ENCODE measurements at regions not wholly inside any gene's neighbourhood (a gene's known extent, or its start where the extent isn't known, plus 50 kb on each side); places are given as distances from the start of the nearest gene placed in this dataset.

DNA sequence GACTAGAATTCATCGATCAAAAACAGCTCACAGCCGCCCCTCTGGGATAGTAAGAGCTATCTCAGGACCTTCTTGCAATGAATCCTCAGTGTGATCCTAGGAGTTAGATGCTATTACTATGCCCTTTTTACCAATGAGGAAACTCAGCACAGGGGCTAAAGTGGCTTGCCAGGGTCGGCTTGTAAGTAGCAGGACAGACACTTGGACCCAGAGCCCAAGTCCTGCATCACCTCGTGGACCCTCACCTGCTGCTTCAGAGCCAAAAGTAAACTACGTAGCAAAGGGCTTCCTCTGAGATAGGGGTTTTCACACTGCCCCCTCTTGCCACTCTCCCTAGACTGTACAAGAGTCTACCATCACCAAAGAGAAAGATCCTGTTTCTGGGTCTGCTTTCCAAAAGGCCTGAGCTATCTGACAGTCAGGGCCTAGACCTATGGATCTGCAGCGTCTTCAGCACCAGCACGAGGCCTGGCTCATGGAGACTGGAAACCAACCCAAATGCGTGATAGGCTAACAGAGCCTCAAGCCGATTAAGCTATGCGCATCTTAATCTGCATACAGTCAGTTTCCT, 172.3 kb downstream of the ANKRD60 start:
- Histone ChIP-seq H3K9me3 (peaks cover 3% of the 10 kb centered on the region), H3K4me3 (ENCODE audit: control insufficient read depth in 1 of 2, extremely low read depth in 1 of 2, low read length in 1 of 2) (no peak overlapping the region), H3K27me3 (replicated peaks in 1 of 2; ENCODE audit: control insufficient read depth in 2 of 2, extremely low read depth in 1 of 2, insufficient read depth in 2 of 2, low read length in 1 of 2) (peaks cover 0 to 30% of the 10 kb centered on the region in 2 experiments), H3K4me1 (ENCODE audit: control insufficient read depth in 1 of 2, extremely low read depth in 1 of 2, insufficient read depth in 2 of 2, low read length in 2 of 2) (no peaks in the 10 kb centered on the region), H3K36me3 (ENCODE audit: control insufficient read depth in 2 of 2, extremely low read depth in 1 of 2, insufficient read depth in 1 of 2, low read length in 1 of 2) (no peaks in the 10 kb centered on the region), H3K27ac (ENCODE audit: low read length) (no peak overlapping the region)
- CTCF ChIA-PET: interaction anchor here in 1 of 2 donors (0.5 kb wide), 1 partner anchor 1683 kb away, joined by 3 read pairs; no protein-coding TSS in a partner anchor
- ATAC-seq (replicated peaks in 1 of 4) (no peak), DNase-seq (no peak)
- Mint-ChIP-seq H3K27ac (no peak overlapping the region), H3K9me3 (peaks cover 3 to 11% (median 6%) of the 10 kb centered on the region in 3 donors), H3K36me3 (no peaks in the 10 kb centered on the region), H3K27me3 (peaks cover 41 to 47% of the 10 kb centered on the region in 2 donors), H3K4me1 (no peaks in the 10 kb centered on the region), H3K4me3 (no peak overlapping the region)
- POLR2A ChIA-PET: interaction anchor here in 1 of 2 donors (0.7 kb wide), 1 partner anchor 42 kb away, joined by 3 read pairs; no protein-coding TSS in a partner anchor
- WGBS (ENCODE audit: insufficient coverage): 53% methylated on average over 3 of the region's 10 CpGs

DNA sequence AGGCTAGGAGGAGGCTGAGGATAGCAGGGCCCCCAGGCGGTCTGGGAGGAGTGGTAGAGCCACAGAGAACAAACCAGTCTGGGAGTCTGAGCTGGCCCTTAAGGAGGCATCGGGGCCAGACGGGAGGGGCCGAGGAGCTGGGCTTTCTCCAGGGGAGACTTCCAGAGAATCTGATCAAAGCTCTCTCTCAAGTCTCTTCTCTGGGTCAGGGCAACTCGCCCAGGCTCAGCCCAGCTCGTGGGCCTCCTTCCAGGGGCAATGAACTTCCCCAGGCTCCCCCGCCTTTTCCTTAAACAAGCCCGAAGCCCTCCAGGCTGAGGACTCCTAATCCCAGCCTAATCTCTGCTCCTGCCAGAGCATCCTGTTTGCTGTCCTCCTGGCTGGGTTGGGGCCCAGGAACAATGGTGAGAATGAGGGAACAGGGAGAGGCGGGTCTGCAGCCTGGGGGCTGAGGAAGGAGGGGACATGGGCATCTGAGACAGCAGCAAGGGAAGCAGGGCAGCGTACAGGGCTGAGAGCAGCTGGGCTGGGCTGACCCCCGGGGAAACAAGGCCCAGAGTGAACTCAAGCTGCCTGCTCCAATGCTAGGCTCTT, 173.6 kb downstream of the ANKRD60 start:
- H3K4me1 Mint-ChIP-seq: no peaks in the 10 kb centered on the region
- H3K9me3 ChIP-seq: peaks cover 3% of the 10 kb centered on the region
- H3K9me3 Mint-ChIP-seq: peaks cover 0 to 14% (median 6%) of the 10 kb centered on the region in 3 donors
- ChIA-PET CTCF (no interaction called here), POLR2A (no interaction called here)
- H3K27me3 Mint-ChIP-seq: peaks cover 38 to 45% of the 10 kb centered on the region in 2 donors
- peaks cover 0 to 30% of the 10 kb centered on the region in 2 experiments for H3K27me3 ChIP-seq (replicated peaks in 1 of 2; ENCODE audit: control insufficient read depth in 2 of 2, extremely low read depth in 1 of 2, insufficient read depth in 2 of 2, low read length in 1 of 2)
- ATAC-seq (replicated peaks in 1 of 4): no peak
- no peaks in the 10 kb centered on the region for H3K36me3 Mint-ChIP-seq
- H3K4me3 ChIP-seq (ENCODE audit: control insufficient read depth in 1 of 2, extremely low read depth in 1 of 2, low read length in 1 of 2): no peak overlapping the region
- no peak overlapping the region for H3K4me3 Mint-ChIP-seq
- no peaks in the 10 kb centered on the region for H3K4me1 ChIP-seq (ENCODE audit: control insufficient read depth in 1 of 2, extremely low read depth in 1 of 2, insufficient read depth in 2 of 2, low read length in 2 of 2)
- H3K36me3 ChIP-seq (ENCODE audit: control insufficient read depth in 2 of 2, extremely low read depth in 1 of 2, insufficient read depth in 1 of 2, low read length in 1 of 2): no peaks in the 10 kb centered on the region
- 50% methylated on average over 8 of the region's 11 CpGs for WGBS (ENCODE audit: insufficient coverage)
- no peak overlapping the region for H3K27ac Mint-ChIP-seq
- no peak for DNase-seq
- H3K27ac ChIP-seq (ENCODE audit: low read length): no peak overlapping the region

GRCh38 chr20:58054082-58054779, 174.2 kb downstream of the ANKRD60 start:
- H3K27ac Mint-ChIP-seq: no peak overlapping the region
- Histone ChIP-seq H3K4me1 (ENCODE audit: control insufficient read depth in 1 of 2, extremely low read depth in 1 of 2, insufficient read depth in 2 of 2, low read length in 2 of 2) (no peaks in the 10 kb centered on the region), H3K4me3 (ENCODE audit: control insufficient read depth in 1 of 2, extremely low read depth in 1 of 2, low read length in 1 of 2) (no peak overlapping the region), H3K27me3 (replicated peaks in 1 of 2; ENCODE audit: control insufficient read depth in 2 of 2, extremely low read depth in 1 of 2, insufficient read depth in 2 of 2, low read length in 1 of 2) (peaks cover 0 to 28% of the 10 kb centered on the region in 2 experiments), H3K27ac (ENCODE audit: low read length) (no peak overlapping the region), H3K36me3 (ENCODE audit: control insufficient read depth in 2 of 2, extremely low read depth in 1 of 2, insufficient read depth in 1 of 2, low read length in 1 of 2) (no peaks in the 10 kb centered on the region), H3K9me3 (peaks cover 3% of the 10 kb centered on the region)
- ChIA-PET POLR2A (no interaction called here), CTCF (interaction anchor here in 1 of 2 donors (1.0 kb wide), 1 partner anchor 181 kb away, joined by 3 read pairs; no protein-coding TSS in a partner anchor)
- H3K4me1 Mint-ChIP-seq: no peaks in the 10 kb centered on the region
- H3K9me3 Mint-ChIP-seq: peaks cover 0 to 14% (median 6%) of the 10 kb centered on the region in 3 donors
- no peak for DNase-seq
- no peaks in the 10 kb centered on the region for H3K36me3 Mint-ChIP-seq
- 0% methylated on average over 1 of the region's 6 CpGs for WGBS (ENCODE audit: insufficient coverage)
- peaks cover 33 to 40% of the 10 kb centered on the region in 2 donors for H3K27me3 Mint-ChIP-seq
- no peak overlapping the region for H3K4me3 Mint-ChIP-seq
- ATAC-seq (replicated peaks in 1 of 4): no peak

GRCh38 chr20:58053391-58054055, 174.9 kb downstream of the ANKRD60 start:
- no peaks in the 10 kb centered on the region for H3K36me3 ChIP-seq (ENCODE audit: control insufficient read depth in 2 of 2, extremely low read depth in 1 of 2, insufficient read depth in 1 of 2, low read length in 1 of 2)
- no peak overlapping the region for H3K4me3 ChIP-seq (ENCODE audit: control insufficient read depth in 1 of 2, extremely low read depth in 1 of 2, low read length in 1 of 2)
- Mint-ChIP-seq H3K4me3 (no peak overlapping the region), H3K4me1 (no peaks in the 10 kb centered on the region), H3K27me3 (peaks cover 33 to 37% of the 10 kb centered on the region in 2 donors), H3K9me3 (peaks cover 0 to 14% (median 6%) of the 10 kb centered on the region in 3 donors), H3K36me3 (no peaks in the 10 kb centered on the region), H3K27ac (no peak overlapping the region)
- no peaks in the 10 kb centered on the region for H3K4me1 ChIP-seq (ENCODE audit: control insufficient read depth in 1 of 2, extremely low read depth in 1 of 2, insufficient read depth in 2 of 2, low read length in 2 of 2)
- ChIA-PET CTCF (interaction anchor here in 1 of 2 donors (1.0 kb wide), 1 partner anchor 180 kb away, joined by 3 read pairs; no protein-coding TSS in a partner anchor), POLR2A (no interaction called here)
- H3K9me3 ChIP-seq: peaks cover 3% of the 10 kb centered on the region
- H3K27ac ChIP-seq (ENCODE audit: low read length): no peak overlapping the region
- ATAC-seq (replicated peaks in 1 of 4): no peak
- WGBS (ENCODE audit: insufficient coverage): 74% methylated on average over 10 of the region's 10 CpGs
- no peak for DNase-seq
- peaks cover 0 to 22% of the 10 kb centered on the region in 2 experiments for H3K27me3 ChIP-seq (replicated peaks in 1 of 2; ENCODE audit: control insufficient read depth in 2 of 2, extremely low read depth in 1 of 2, insufficient read depth in 2 of 2, low read length in 1 of 2)

- no CpG with 5 or more reads among the region's 1 CpG for WGBS (ENCODE audit: insufficient coverage)
- H3K27ac Mint-ChIP-seq: no peak overlapping the region
- Histone ChIP-seq H3K36me3 (ENCODE audit: control insufficient read depth in 2 of 2, extremely low read depth in 1 of 2, insufficient read depth in 1 of 2, low read length in 1 of 2) (no peaks in the 10 kb centered on the region), H3K9me3 (peaks cover 3% of the 10 kb centered on the region), H3K27ac (ENCODE audit: low read length) (no peak overlapping the region), H3K27me3 (replicated peaks in 1 of 2; ENCODE audit: control insufficient read depth in 2 of 2, extremely low read depth in 1 of 2, insufficient read depth in 2 of 2, low read length in 1 of 2) (peaks cover 0 to 27% of the 10 kb centered on the region in 2 experiments), H3K4me3 (ENCODE audit: control insufficient read depth in 1 of 2, extremely low read depth in 1 of 2, low read length in 1 of 2) (no peak overlapping the region), H3K4me1 (ENCODE audit: control insufficient read depth in 1 of 2, extremely low read depth in 1 of 2, insufficient read depth in 2 of 2, low read length in 2 of 2) (no peaks in the 10 kb centered on the region)
- peaks cover 0 to 14% (median 6%) of the 10 kb centered on the region in 3 donors for H3K9me3 Mint-ChIP-seq
- H3K27me3 Mint-ChIP-seq: peaks cover 18 to 23% of the 10 kb centered on the region in 2 donors
- DNase-seq: no peak
- CTCF ChIA-PET: no interaction called here
- no peak overlapping the region for H3K4me3 Mint-ChIP-seq
- no peak for ATAC-seq (replicated peaks in 1 of 4)
- POLR2A ChIA-PET: no interaction called here
- H3K4me1 Mint-ChIP-seq: no peaks in the 10 kb centered on the region
- H3K36me3 Mint-ChIP-seq: no peaks in the 10 kb centered on the region
These were observed 177.1 kb downstream of the ANKRD60 start for GRCh38 chr20:58051367-58051766.

- Histone ChIP-seq H3K27me3 (replicated peaks in 1 of 2; ENCODE audit: control insufficient read depth in 2 of 2, extremely low read depth in 1 of 2, insufficient read depth in 2 of 2, low read length in 1 of 2) (peaks cover 0 to 21% of the 10 kb centered on the region in 2 experiments), H3K4me3 (ENCODE audit: control insufficient read depth in 1 of 2, extremely low read depth in 1 of 2, low read length in 1 of 2) (no peak overlapping the region), H3K4me1 (ENCODE audit: control insufficient read depth in 1 of 2, extremely low read depth in 1 of 2, insufficient read depth in 2 of 2, low read length in 2 of 2) (no peaks in the 10 kb centered on the region), H3K27ac (ENCODE audit: low read length) (no peak overlapping the region), H3K36me3 (ENCODE audit: control insufficient read depth in 2 of 2, extremely low read depth in 1 of 2, insufficient read depth in 1 of 2, low read length in 1 of 2) (no peaks in the 10 kb centered on the region), H3K9me3 (peaks cover 3% of the 10 kb centered on the region)
- no peaks in the 10 kb centered on the region for H3K36me3 Mint-ChIP-seq
- H3K9me3 Mint-ChIP-seq: peaks cover 0 to 14% (median 6%) of the 10 kb centered on the region in 3 donors
- ATAC-seq (replicated peaks in 1 of 4) (no peak), DNase-seq (no peak)
- POLR2A ChIA-PET: no interaction called here
- H3K27me3 Mint-ChIP-seq: peaks cover 13 to 25% of the 10 kb centered on the region in 2 donors
- 20% methylated on average over 1 of the region's 3 CpGs for WGBS (ENCODE audit: insufficient coverage)
- no peak overlapping the region for H3K27ac Mint-ChIP-seq
- no peaks in the 10 kb centered on the region for H3K4me1 Mint-ChIP-seq
- CTCF ChIA-PET: no interaction called here
- H3K4me3 Mint-ChIP-seq: no peak overlapping the region
These were observed 180.3 kb downstream of the ANKRD60 start for GRCh38 chr20:58048096-58048702.

Data from T-cell (primary cell).